ENCODE measurements at regions not wholly inside any gene's neighbourhood (a gene's known extent, or its start where the extent isn't known, plus 50 kb on each side); places are given as distances from the start of the nearest gene placed in this dataset.

- TF ChIP-seq CTCF (IDR thresholded peaks at IDR 0.05; ENCODE audit: low read depth, low read length): no peak
- TF ChIP-seq EZH2phosphoT487 (IDR thresholded peaks at IDR 0.05; ENCODE audit: low read depth): no peak
Observed at GRCh38 chr5:111010783-111011182, 60.7 kb upstream of the TSLP start.
